Spinal cord (tissue), 10 donors: ENCODE measurements at regions not wholly inside any gene's neighbourhood (a gene's known extent, or its start where the extent isn't known, plus 50 kb on each side); places are given as distances from the start of the nearest gene placed in this dataset. TPM values are rescaled to one million over a fixed set of nuclear protein-coding genes. Genes with fewer than 3 reads are reported as not detected.

ENCODE experiments used
- DNase-seq, 6 donors: peaks; one replicate each; pipeline versions ENCODE4 v3.0.0 to v3.0.0-alpha.2; 2013 to 2015; ENCODE audit warnings: low spot score in 6 of 6, low read depth in 4 of 6
- H3K27ac ChIP-seq: one replicate; pipeline ENCODE4 v1.5.1; 2013; ENCODE audit warnings: low read depth, low read length, control low read depth
- H3K27me3 ChIP-seq: one replicate; pipeline ENCODE4 v1.6.1; 2013; ENCODE audit warnings: low read length; ENCODE audit not compliant: control insufficient read depth, insufficient read depth
- H3K36me3 ChIP-seq: one replicate; pipeline ENCODE4 v1.6.1; 2013; ENCODE audit warnings: low read length; ENCODE audit not compliant: control insufficient read depth, insufficient read depth
- H3K4me1 ChIP-seq: one replicate; pipeline ENCODE4 v1.6.1; 2013; ENCODE audit warnings: low read length; ENCODE audit not compliant: control insufficient read depth, insufficient read depth
- H3K4me3 ChIP-seq: one replicate; pipeline ENCODE4 v1.5.1; 2013; ENCODE audit warnings: low read depth, low read length, control low read depth
- H3K9me3 ChIP-seq: one replicate; pipeline ENCODE4 v1.6.1; 2013; ENCODE audit warnings: low read length; ENCODE audit not compliant: control insufficient read depth, insufficient read depth
- WGBS: methylation state at CpG from one replicate; pipeline ENCODE4 v1.1.5; 2013; ENCODE audit warnings: missing lambda C conversion rate; ENCODE audit not compliant: insufficient coverage; 5-methylcytosine and 5-hydroxymethylcytosine counted together
- small RNA-seq: library from RNA; depleted of rRNA; stranded (forward); fragments of <200 nt; gene quantifications from one replicate; pipeline ENCODE3, GENCODE V24; 2014; ENCODE audit warnings: low replicate concordance
- donor health status: healthy.

DNA sequence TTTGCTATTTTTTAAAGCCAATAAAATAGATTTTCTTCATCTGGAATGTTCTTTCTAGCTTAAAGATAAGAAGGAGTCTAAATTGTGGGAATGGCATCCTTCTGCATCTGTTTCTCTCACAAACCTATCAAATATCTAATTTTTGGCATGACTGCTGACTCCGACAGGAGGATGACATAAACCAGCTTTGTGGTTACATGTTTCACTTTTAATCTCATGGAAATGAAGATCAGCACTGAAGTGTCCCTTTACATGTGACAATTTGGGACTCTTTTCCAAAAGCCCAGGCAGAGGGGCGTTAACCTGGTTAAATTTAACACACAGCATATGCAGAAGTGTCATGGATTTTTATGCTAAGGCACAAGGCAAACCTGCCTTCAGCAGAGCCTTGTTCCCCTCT is 694.7 kb downstream of the ARHGAP15 start:
- H3K4me1 ChIP-seq: no peaks in the 10 kb centered on the region
- 100% methylated on average over 1 of the region's 2 CpGs for whole genome bisulfite sequencing

DNA sequence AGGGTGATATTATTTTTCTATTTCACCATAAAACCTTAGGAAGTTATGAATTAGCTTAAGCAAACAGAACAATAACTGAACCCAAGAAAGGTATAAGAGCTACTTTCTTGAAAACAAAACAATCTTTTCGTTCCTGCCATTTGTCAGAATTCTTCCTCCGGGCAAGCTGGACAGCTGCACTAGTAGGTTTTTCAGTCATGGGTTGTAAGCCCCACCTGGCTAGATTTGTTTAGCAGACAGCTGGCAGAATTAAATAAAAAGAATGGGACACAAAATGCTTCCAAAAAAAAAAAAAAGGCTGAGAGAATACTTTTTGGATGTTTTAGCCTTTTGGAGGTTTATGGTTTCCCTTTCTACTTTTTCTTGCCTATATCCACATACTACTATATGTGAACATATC is 694.1 kb downstream of the ARHGAP15 start:
- DNase-seq: peak in 1 of 6 donors; percentile 13
- no peaks in the 10 kb centered on the region for H3K9me3 ChIP-seq
- WGBS: 75% methylated on average over 2 of the region's 2 CpGs
- no peak overlapping the region for H3K27ac ChIP-seq
- no peaks in the 10 kb centered on the region for H3K36me3 ChIP-seq
- no peaks in the 10 kb centered on the region for H3K4me1 ChIP-seq
- no peaks in the 10 kb centered on the region for H3K27me3 ChIP-seq
- H3K4me3 ChIP-seq: no peak overlapping the region

More for the DNA sequence above, 694.7 kb downstream of the ARHGAP15 start:
- H3K9me3 ChIP-seq: no peaks in the 10 kb centered on the region
- no peak overlapping the region for H3K4me3 ChIP-seq
- H3K36me3 ChIP-seq: no peaks in the 10 kb centered on the region
- H3K27ac ChIP-seq: no peak overlapping the region
- no peaks in the 10 kb centered on the region for H3K27me3 ChIP-seq
- DNase-seq: peak in 1 of 6 donors; percentile 37

DNA sequence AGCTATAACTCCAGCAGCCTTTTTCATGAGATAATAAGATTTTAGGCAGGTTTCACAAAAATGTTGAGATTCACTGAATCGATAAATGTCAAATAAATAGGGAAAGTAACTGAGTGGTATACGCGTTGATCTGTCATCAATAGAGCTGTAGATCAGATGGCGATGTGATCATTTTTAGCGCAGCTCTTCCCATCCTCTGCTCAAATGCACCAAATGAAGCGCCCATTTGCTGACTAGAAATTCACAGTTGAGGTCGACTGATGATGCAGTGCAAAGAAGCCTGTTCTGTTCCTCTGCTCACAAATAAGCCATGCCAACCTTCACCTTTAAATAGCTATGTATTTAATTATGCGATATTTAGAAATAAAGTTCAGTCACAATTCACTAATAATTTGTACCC is 693.5 kb downstream of the ARHGAP15 start:
- no peak overlapping the region for H3K27ac ChIP-seq
- DNase-seq: no peak
- H3K4me1 ChIP-seq: no peaks in the 10 kb centered on the region
- no peak overlapping the region for H3K4me3 ChIP-seq
- H3K36me3 ChIP-seq: no peaks in the 10 kb centered on the region
- WGBS: 100% methylated on average over 5 of the region's 8 CpGs
- no peaks in the 10 kb centered on the region for H3K27me3 ChIP-seq
- no peaks in the 10 kb centered on the region for H3K9me3 ChIP-seq

- Histone ChIP-seq H3K4me3 (no peak overlapping the region), H3K36me3 (no peaks in the 10 kb centered on the region), H3K27ac (no peak overlapping the region), H3K9me3 (no peaks in the 10 kb centered on the region), H3K27me3 (no peaks in the 10 kb centered on the region), H3K4me1 (no peaks in the 10 kb centered on the region)
- DNase-seq: no peak
- no CpG with 5 or more reads among the region's 7 CpGs for WGBS
These were observed 690.5 kb downstream of the ARHGAP15 start for GRCh38 chr2:143819764-143820163.

DNA sequence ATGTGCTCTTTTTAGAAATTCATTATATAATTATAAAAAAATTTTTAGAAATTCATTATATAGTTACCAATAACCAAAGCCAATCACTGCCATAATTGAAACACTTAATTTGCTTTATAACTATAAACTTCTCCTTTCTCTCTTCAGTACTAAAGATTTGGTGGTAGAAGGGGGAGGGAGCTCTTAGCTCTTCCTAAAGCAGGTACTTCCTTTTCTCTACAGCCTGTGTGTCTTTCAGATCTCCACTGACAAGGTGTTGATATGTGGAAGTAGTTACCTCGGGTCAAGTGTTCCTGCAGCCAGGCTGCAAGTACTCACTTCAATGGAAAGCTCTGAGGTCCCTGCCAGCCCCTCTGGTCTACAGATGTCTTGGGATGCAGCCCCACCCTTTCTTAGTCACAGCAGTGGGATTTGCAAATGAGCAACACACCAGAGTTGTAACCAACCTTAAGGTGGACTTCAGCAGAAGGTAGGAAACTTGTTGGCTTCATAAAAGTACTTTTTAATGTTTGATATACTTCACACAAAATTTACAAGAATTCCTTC is 690.0 kb downstream of the ARHGAP15 start:
- H3K9me3 ChIP-seq: no peaks in the 10 kb centered on the region
- WGBS: no CpG with 5 or more reads among the region's 1 CpG
- no peaks in the 10 kb centered on the region for H3K4me1 ChIP-seq
- H3K27ac ChIP-seq: no peak overlapping the region
- H3K4me3 ChIP-seq: no peak overlapping the region
- H3K36me3 ChIP-seq: no peaks in the 10 kb centered on the region
- DNase-seq: no peak
- H3K27me3 ChIP-seq: no peaks in the 10 kb centered on the region

Small RNA genes lying in the stretch of these regions (small RNA-seq; reads per million reads assigned to genes)
- gene RF00019: not detected
